Neural progenitor cell (in vitro differentiated cells): ENCODE measurements at regions not wholly inside any gene's neighbourhood (a gene's known extent, or its start where the extent isn't known, plus 50 kb on each side); places are given as distances from the start of the nearest gene placed in this dataset.

ENCODE experiments used
- DNase-seq: peaks from one replicate; pipeline ENCODE4 v3.0.0-alpha.2; 2016; ENCODE audit warnings: low spot score
- H2AFZ ChIP-seq: fragments of 200-600 bp; sonication (generic); replicated peaks from 2 replicates; pipeline ENCODE4 v1.6.1; 2016; ENCODE audit warnings: antibody characterized with exemption
- H3F3A ChIP-seq: fragments of 200-600 bp; sonication (generic); 2 replicates; pipeline ENCODE4 v1.6.1; 2016; ENCODE audit warnings: antibody characterized with exemption, low read depth
- H3K27ac ChIP-seq: fragments of 200-600 bp; sonication (generic); 2 replicates; pipeline ENCODE4 v1.5.1; 2016; ENCODE audit warnings: mild to moderate bottlenecking
- H3K27me3 ChIP-seq: fragments of 200-600 bp; sonication (generic); 2 replicates; pipeline ENCODE4 v1.6.1; 2016; ENCODE audit warnings: mild to moderate bottlenecking, moderate library complexity
- H3K36me3 ChIP-seq: fragments of 200-600 bp; sonication (generic); 2 replicates; pipeline ENCODE4 v1.5.1; 2016
- H3K4me1 ChIP-seq: fragments of 200-600 bp; sonication (generic); 2 replicates; pipeline ENCODE4 v1.6.1; 2016; ENCODE audit warnings: mixed run types
- H3K4me2 ChIP-seq: fragments of 200-600 bp; sonication (generic); 2 replicates; pipeline ENCODE4 v1.6.1; 2016
- H3K4me3 ChIP-seq: fragments of 200-600 bp; sonication (generic); 2 replicates; pipeline ENCODE4 v1.5.1; 2016
- H3K79me2 ChIP-seq: fragments of 200-600 bp; sonication (generic); 2 replicates; pipeline ENCODE4 v1.6.1; 2016; ENCODE audit warnings: low read depth
- H3K9ac ChIP-seq: fragments of 200-600 bp; sonication (generic); 2 replicates; pipeline ENCODE4 v1.6.1; 2016
- H3K9me3 ChIP-seq: fragments of 200-600 bp; sonication (generic); 2 replicates; pipeline ENCODE4 v1.5.1; 2016; ENCODE audit warnings: low read depth
- H4K20me1 ChIP-seq: fragments of 200-600 bp; sonication (generic); 2 replicates; pipeline ENCODE4 v1.6.1; 2016; ENCODE audit warnings: low read depth
- H3K27ac Mint-ChIP-seq: 3 replicates; pipeline ENCODE4 v1.8.0; 2021; ENCODE audit warnings: mixed read lengths
- H3K27me3 Mint-ChIP-seq: 2 replicates; pipeline ENCODE4 v1.8.0; 2022; ENCODE audit warnings: low read depth, mild to moderate bottlenecking, inconsistent platforms, moderate library complexity, mixed read lengths; ENCODE audit not compliant: insufficient read depth
- H3K36me3 Mint-ChIP-seq: 3 replicates; pipeline ENCODE4 v1.8.0; 2021; ENCODE audit warnings: mixed read lengths
- H3K4me1 Mint-ChIP-seq: 3 replicates; pipeline ENCODE4 v1.8.0; 2021; ENCODE audit warnings: mixed read lengths
- H3K4me3 Mint-ChIP-seq: 3 replicates; pipeline ENCODE4 v1.8.0; 2021; ENCODE audit warnings: mild to moderate bottlenecking, moderate library complexity, mixed read lengths
- H3K9me3 Mint-ChIP-seq: 3 replicates; pipeline ENCODE4 v1.8.0; 2020; ENCODE audit warnings: mixed read lengths
- EZH2 ChIP-seq: fragments of 200-600 bp; sonication (generic); IDR thresholded peaks from 2 replicates; pipeline ENCODE4 v1.6.1; 2017; ENCODE audit warnings: antibody characterized with exemption, mild to moderate bottlenecking, moderate library complexity
- EZH2phosphoT487 ChIP-seq: fragments of 200-600 bp; sonication (generic); IDR thresholded peaks from 2 replicates; pipeline ENCODE4 v1.6.1; 2017; ENCODE audit warnings: antibody characterized with exemption
- TF ChIP-seq, protein P1 (sequence below): fragments of 200-600 bp; sonication (generic); IDR thresholded peaks from 2 replicates; pipeline ENCODE4 v1.5.1; 2017; ENCODE audit warnings: antibody characterized with exemption, mild to moderate bottlenecking

GRCh38 chr9:107138261-107138992 lies 144.7 kb upstream of the RAD23B start:
- no peaks in the 10 kb centered on the region for H3K4me1 Mint-ChIP-seq
- Histone ChIP-seq H3K9me3 (no peaks in the 10 kb centered on the region), H3K27me3 (no peaks in the 10 kb centered on the region), H3K9ac (no peak overlapping the region), H3F3A (no peaks in the 10 kb centered on the region), H2AFZ (peak overlapping the region; percentile 15), H3K4me2 (no peak overlapping the region), H3K27ac (no peak overlapping the region), H3K36me3 (no peaks in the 10 kb centered on the region), H3K4me3 (no peak overlapping the region), H4K20me1 (no peaks in the 10 kb centered on the region), H3K79me2 (no peaks in the 10 kb centered on the region), H3K4me1 (peaks cover 4% of the 10 kb centered on the region)
- no peaks in the 10 kb centered on the region for H3K36me3 Mint-ChIP-seq
- TF ChIP-seq, protein P1, sequence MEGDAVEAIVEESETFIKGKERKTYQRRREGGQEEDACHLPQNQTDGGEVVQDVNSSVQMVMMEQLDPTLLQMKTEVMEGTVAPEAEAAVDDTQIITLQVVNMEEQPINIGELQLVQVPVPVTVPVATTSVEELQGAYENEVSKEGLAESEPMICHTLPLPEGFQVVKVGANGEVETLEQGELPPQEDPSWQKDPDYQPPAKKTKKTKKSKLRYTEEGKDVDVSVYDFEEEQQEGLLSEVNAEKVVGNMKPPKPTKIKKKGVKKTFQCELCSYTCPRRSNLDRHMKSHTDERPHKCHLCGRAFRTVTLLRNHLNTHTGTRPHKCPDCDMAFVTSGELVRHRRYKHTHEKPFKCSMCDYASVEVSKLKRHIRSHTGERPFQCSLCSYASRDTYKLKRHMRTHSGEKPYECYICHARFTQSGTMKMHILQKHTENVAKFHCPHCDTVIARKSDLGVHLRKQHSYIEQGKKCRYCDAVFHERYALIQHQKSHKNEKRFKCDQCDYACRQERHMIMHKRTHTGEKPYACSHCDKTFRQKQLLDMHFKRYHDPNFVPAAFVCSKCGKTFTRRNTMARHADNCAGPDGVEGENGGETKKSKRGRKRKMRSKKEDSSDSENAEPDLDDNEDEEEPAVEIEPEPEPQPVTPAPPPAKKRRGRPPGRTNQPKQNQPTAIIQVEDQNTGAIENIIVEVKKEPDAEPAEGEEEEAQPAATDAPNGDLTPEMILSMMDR = no peak
- TF ChIP-seq EZH2phosphoT487 = no peak
- peaks cover 12% of the 10 kb centered on the region for H3K27me3 Mint-ChIP-seq
- H3K4me3 Mint-ChIP-seq = no peak overlapping the region
- DNase-seq = no peak
- H3K9me3 Mint-ChIP-seq = no peaks in the 10 kb centered on the region
- H3K27ac Mint-ChIP-seq = no peak overlapping the region

DNA sequence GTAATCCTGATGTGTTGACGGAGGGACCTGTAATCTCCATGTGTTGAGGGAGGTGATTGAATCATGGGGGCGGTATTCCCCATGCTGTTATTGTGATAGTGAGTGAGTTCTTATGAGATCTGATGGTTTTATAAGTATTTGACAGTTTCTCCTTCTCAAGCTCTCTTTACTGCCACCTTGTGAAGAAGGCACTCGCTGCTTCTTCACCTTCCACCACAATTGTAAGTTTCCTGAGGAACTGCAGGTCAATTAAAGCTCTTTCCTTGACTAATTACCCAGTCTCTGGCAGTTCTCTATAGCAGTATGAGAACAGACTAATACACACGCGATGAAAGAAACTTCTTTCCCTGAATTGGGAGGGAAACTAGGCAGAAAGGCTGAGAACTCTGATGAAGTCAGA lies 141.1 kb upstream of the RAD23B start:
- Histone ChIP-seq H3K9me3 (no peaks in the 10 kb centered on the region), H3K27me3 (no peaks in the 10 kb centered on the region), H3K4me1 (peaks cover 7% of the 10 kb centered on the region), H3K4me2 (no peak overlapping the region), H3K4me3 (no peak overlapping the region), H3F3A (no peaks in the 10 kb centered on the region), H2AFZ (peak overlapping the region; percentile 46), H3K9ac (no peak overlapping the region), H3K79me2 (no peaks in the 10 kb centered on the region), H4K20me1 (no peaks in the 10 kb centered on the region), H3K36me3 (no peaks in the 10 kb centered on the region), H3K27ac (no peak overlapping the region)
- Mint-ChIP-seq H3K27ac (no peak overlapping the region), H3K27me3 (peaks cover 10% of the 10 kb centered on the region), H3K36me3 (no peaks in the 10 kb centered on the region), H3K9me3 (no peaks in the 10 kb centered on the region), H3K4me1 (peaks cover 3% of the 10 kb centered on the region), H3K4me3 (no peak overlapping the region)
- DNase-seq = no peak
- TF ChIP-seq EZH2 = no peak
- TF ChIP-seq, protein P1 = peak; percentile 40

DNA sequence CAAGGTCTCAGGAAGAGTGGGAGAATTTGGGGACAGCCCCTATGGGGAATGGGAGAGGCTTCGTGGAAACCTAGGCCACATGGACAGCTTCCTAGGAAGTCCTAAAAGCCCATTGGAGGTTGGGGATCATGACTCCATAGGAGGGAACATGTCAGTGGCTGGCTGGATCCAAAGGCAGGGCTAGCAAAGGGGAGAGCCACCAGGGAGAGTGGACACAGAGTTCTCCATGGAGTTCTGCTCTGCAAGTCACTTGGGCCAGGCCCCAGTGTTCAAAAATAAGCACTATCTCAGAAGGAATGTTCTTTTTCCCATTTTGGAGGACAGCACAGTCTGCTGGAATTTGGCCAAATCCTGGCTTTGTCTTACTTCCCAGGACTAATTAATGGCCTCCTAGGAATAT lies 140.6 kb upstream of the RAD23B start:
- Histone ChIP-seq H3K4me2 (no peak overlapping the region), H3K79me2 (no peaks in the 10 kb centered on the region), H2AFZ (peak overlapping the region; percentile 46), H4K20me1 (no peaks in the 10 kb centered on the region), H3K36me3 (no peaks in the 10 kb centered on the region), H3K27ac (no peak overlapping the region), H3F3A (no peaks in the 10 kb centered on the region), H3K9ac (no peak overlapping the region), H3K4me1 (peaks cover 7% of the 10 kb centered on the region), H3K4me3 (no peak overlapping the region), H3K27me3 (no peaks in the 10 kb centered on the region), H3K9me3 (no peaks in the 10 kb centered on the region)
- H3K4me1 Mint-ChIP-seq = peaks cover 3% of the 10 kb centered on the region
- no peak for DNase-seq
- TF ChIP-seq, protein P1 = no peak
- TF ChIP-seq EZH2phosphoT487 (no peak), EZH2 (no peak)
- H3K27ac Mint-ChIP-seq = no peak overlapping the region
- H3K4me3 Mint-ChIP-seq = no peak overlapping the region
- H3K27me3 Mint-ChIP-seq = peaks cover 5% of the 10 kb centered on the region
- no peaks in the 10 kb centered on the region for H3K9me3 Mint-ChIP-seq
- no peaks in the 10 kb centered on the region for H3K36me3 Mint-ChIP-seq
